GM12878 (cell line): ENCODE measurements at regions not wholly inside any gene's neighbourhood (a gene's known extent, or its start where the extent isn't known, plus 50 kb on each side); places are given as distances from the start of the nearest gene placed in this dataset.

ENCODE experiments used
- BCL11A ChIP-seq: IDR thresholded peaks from 2 replicates; pipeline ENCODE4 v1.6.1; 2011; ENCODE audit warnings: low read depth, low read length
- EP300 ChIP-seq, 2 experiments: fragments of 150-350 bp in 1 of 2; IDR thresholded peaks; 2 replicates each; pipeline ENCODE4 v1.6.1; 2011 to 2012; ENCODE audit warnings: low read depth in 2 of 2, low read length in 2 of 2, borderline replicate concordance in 1 of 2, improper control_type of control experiment in 1 of 2, inconsistent platforms in 1 of 2; ENCODE audit not compliant: control insufficient read depth in 1 of 2
- SIN3A ChIP-seq: IDR thresholded peaks from 2 replicates; pipeline ENCODE4 v1.6.1; 2012; ENCODE audit warnings: low read depth, low read length, improper control_type of control experiment

- no peak for TF ChIP-seq BCL11A
- no peak for TF ChIP-seq EP300 (IDR thresholded peaks at IDR 0.05; ENCODE audit: borderline replicate concordance in 1 of 2, control insufficient read depth in 1 of 2, low read depth in 2 of 2, low read length in 2 of 2)
- no peak for TF ChIP-seq SIN3A
Measured at GRCh38 chr5:89173528-89173927, 290.5 kb upstream of the MEF2C start.
